HepG2 (cell line): ENCODE measurements at regions not wholly inside any gene's neighbourhood (a gene's known extent, or its start where the extent isn't known, plus 50 kb on each side); places are given as distances from the start of the nearest gene placed in this dataset.

ENCODE experiments used
- BCL3 ChIP-seq: sonication (generic); formaldehyde crosslinking; IDR thresholded peaks from 2 replicates; pipeline ENCODE4 v1.5.1; 2020; ENCODE audit warnings: mild to moderate bottlenecking, missing genetic modification reagents, moderate library complexity
- CEBPG ChIP-seq: IDR thresholded peaks from 2 replicates; pipeline ENCODE4 v1.6.1; 2016
- EP300 ChIP-seq, 3 experiments: sonication (generic) in 1 of 3; formaldehyde crosslinking in 1 of 3; IDR thresholded peaks; 2 replicates each; pipeline versions ENCODE4 v1.5.1 to v1.6.1; 2011 to 2020; ENCODE audit warnings: low read depth in 2 of 3, low read length in 2 of 3, borderline replicate concordance in 1 of 3, improper control_type of control experiment in 1 of 3, mild to moderate bottlenecking in 1 of 3, missing genetic modification reagents in 1 of 3, moderate library complexity in 1 of 3
- FOXC1 ChIP-seq: sonication (generic); formaldehyde crosslinking; IDR thresholded peaks from 2 replicates; pipeline ENCODE4 v1.8.0; 2022; ENCODE audit warnings: mild to moderate bottlenecking, missing genetic modification reagents, borderline replicate concordance
- MIER2 ChIP-seq: IDR thresholded peaks from 2 replicates; pipeline ENCODE4 v1.6.1; 2016; ENCODE audit warnings: missing biosample characterization, missing genetic modification reagents
- NONO ChIP-seq, 2 experiments: fragments of 450-650 bp in 1 of 2; sonication (generic) in 1 of 2; formaldehyde crosslinking in 1 of 2; IDR thresholded peaks in 1 of 2; conservative IDR thresholded peaks in 1 of 2; 2 replicates each; pipeline versions ENCODE4 v1.6.1 to v1.8.0; 2017 to 2022; ENCODE audit warnings: mild to moderate bottlenecking in 1 of 2, missing genetic modification reagents in 1 of 2, moderate library complexity in 1 of 2
- PHF8 ChIP-seq: sonication (generic); formaldehyde crosslinking; IDR thresholded peaks from 2 replicates; pipeline ENCODE4 v1.5.0; 2020; ENCODE audit warnings: missing genetic modification reagents
- PREB ChIP-seq: sonication (generic); formaldehyde crosslinking; IDR thresholded peaks from 2 replicates; pipeline ENCODE4 v1.4.0; 2020; ENCODE audit warnings: missing genetic modification reagents
- ZBTB7A ChIP-seq: sonication (generic); formaldehyde crosslinking; IDR thresholded peaks from 2 replicates; pipeline ENCODE4 v1.8.0; 2022; ENCODE audit warnings: mild to moderate bottlenecking, missing genetic modification reagents
- ZFP91 ChIP-seq: sonication (generic); formaldehyde crosslinking; IDR thresholded peaks from 2 replicates; pipeline ENCODE4 v1.9.0; 2022; ENCODE audit warnings: missing genetic modification reagents, mild to moderate bottlenecking, borderline replicate concordance
- ZKSCAN8 ChIP-seq: IDR thresholded peaks from 2 replicates; pipeline ENCODE4 v1.6.1; 2016; ENCODE audit warnings: borderline replicate concordance, missing genetic modification reagents, missing compliant biosample characterization
- ZMYM4 ChIP-seq: sonication (generic); formaldehyde crosslinking; IDR thresholded peaks from 2 replicates; pipeline ENCODE4 v1.8.1; 2023; ENCODE audit warnings: mild to moderate bottlenecking, missing genetic modification reagents
- ZNF317 ChIP-seq: sonication (generic); formaldehyde crosslinking; IDR thresholded peaks from 2 replicates; pipeline ENCODE4 v1.5.0; 2020; ENCODE audit warnings: mild to moderate bottlenecking, missing genetic modification reagents
- ZNF329 ChIP-seq: sonication (generic); formaldehyde crosslinking; IDR thresholded peaks from 2 replicates; pipeline ENCODE4 v1.9.0; 2021; ENCODE audit warnings: low read depth, mild to moderate bottlenecking, missing genetic modification reagents
- ZNF512 ChIP-seq: sonication (generic); formaldehyde crosslinking; IDR thresholded peaks from 2 replicates; pipeline ENCODE4 v1.4.0; 2020; ENCODE audit warnings: mild to moderate bottlenecking, missing genetic modification reagents
- ZNF619 ChIP-seq: sonication (generic); formaldehyde crosslinking; IDR thresholded peaks from 2 replicates; pipeline ENCODE4 v1.4.0; 2020; ENCODE audit warnings: mild to moderate bottlenecking, missing genetic modification reagents
- ZNF629 ChIP-seq: sonication (generic); formaldehyde crosslinking; conservative IDR thresholded peaks from 2 replicates; pipeline ENCODE4 v1.5.0; 2020; ENCODE audit warnings: missing genetic modification reagents
- ZNF644 ChIP-seq: IDR thresholded peaks from 2 replicates; pipeline ENCODE4 v1.6.1; 2016; ENCODE audit warnings: low read depth
- ZXDC ChIP-seq: sonication (generic); formaldehyde crosslinking; IDR thresholded peaks from 2 replicates; pipeline ENCODE4 v1.5.0; 2020; ENCODE audit warnings: mild to moderate bottlenecking, missing genetic modification reagents

GRCh38 chr6:137589067-137589848, 95.1 kb upstream of the OLIG3 start (continued):
- TF ChIP-seq PREB (CRISPR knock-in tag) (no peak), FOXC1 (CRISPR knock-in tag) (peak; percentile 72; the same call in 1 of the 2 replicates), ZNF317 (no peak), EP300 (IDR thresholded peaks at IDR 0.05; ENCODE audit: low read depth in 2 of 2, low read length in 2 of 2) (peak in 1 of 2 experiments; percentile 36; a peak in 2 of 4 replicates), EP300 (CRISPR knock-in tag; IDR thresholded peaks at IDR 0.05; ENCODE audit: borderline replicate concordance) (no peak), ZNF629 (CRISPR knock-in tag) (0 out of 2 replicates have a peak, but pooled peaks have one; percentile 15), MIER2 (CRISPR knock-in tag) (peak; percentile 77), ZNF329 (CRISPR knock-in tag) (0 out of 2 replicates have a peak, but pooled peaks have one; percentile 23), ZKSCAN8 (CRISPR knock-in tag) (peak; percentile 53; the same call in 1 of the 2 replicates), ZXDC (CRISPR knock-in tag) (0 out of 2 replicates have a peak, but pooled peaks have one; percentile 22), CEBPG (CRISPR knock-in tag) (peak; percentile 94), ZFP91 (peak; percentile 72; the same call in 1 of the 2 replicates), ZNF512 (CRISPR knock-in tag) (peak; percentile 44; the same call in 1 of the 2 replicates), ZBTB7A (CRISPR knock-in tag) (no peak), ZNF619 (CRISPR knock-in tag) (peak; percentile 53; the same call in 1 of the 2 replicates), PHF8 (peak; percentile 5; the same call in 1 of the 2 replicates), NONO (IDR thresholded peaks at IDR 0.05) (no peak), NONO (CRISPR knock-in tag; conservative IDR thresholded peaks at IDR 0.05) (0 out of 2 replicates have a peak, but pooled peaks have one; percentile 53), BCL3 (0 out of 2 replicates have a peak, but pooled peaks have one; percentile 51), ZMYM4 (CRISPR knock-in tag) (peak; percentile 100), ZNF644 (CRISPR knock-in tag) (peak; percentile 73)
